ENCODE measurements at regions not wholly inside any gene's neighbourhood (a gene's known extent, or its start where the extent isn't known, plus 50 kb on each side); places are given as distances from the start of the nearest gene placed in this dataset.
A peak's percentile ranks its signal among the peaks of the same experiment; 100 is the strongest.
"Not testable (repeated sequence)": the region's sequence is repeated elsewhere in the genome, so short reads cannot be mapped to it uniquely, and the experiment has no call there.

GRCh38 chr7:69431626-69432025 lies 166.6 kb upstream of the AUTS2 start:
- no peak for TF ChIP-seq CTCF (IDR thresholded peaks at IDR 0.05)
- Histone ChIP-seq H3K36me3 (no peaks in the 10 kb centered on the region), H3K4me1 (peaks cover 6 to 13% of the 10 kb centered on the region in 2 donors), H3K9me3 (no peaks in the 10 kb centered on the region), H3K4me3 (no peak overlapping the region), H3K27ac (no peak overlapping the region), H3K27me3 (peaks cover 0 to 12% of the 10 kb centered on the region in 2 donors)
- ATAC-seq (no peak), DNase-seq (no peak)
- intact Hi-C loops (cut with DNase I) = no loop called here

GRCh38 chr7:69432276-69432675 lies 166.0 kb upstream of the AUTS2 start:
- Histone ChIP-seq H3K27me3 (peaks cover 0 to 12% of the 10 kb centered on the region in 2 donors), H3K4me1 (peaks cover 6 to 13% of the 10 kb centered on the region in 2 donors)
- DNase-seq; H3K27ac ChIP-seq; H3K4me3 ChIP-seq; ATAC-seq; H3K9me3 ChIP-seq; H3K36me3 ChIP-seq; intact Hi-C loops (cut with DNase I): not testable (repeated sequence)

- intact Hi-C loops (cut with DNase I) = no loop called here
- no peaks in the 10 kb centered on the region for H3K9me3 ChIP-seq
- no peak overlapping the region for H3K4me3 ChIP-seq
These were observed 165.2 kb upstream of the AUTS2 start for GRCh38 chr7:69433081-69433480.

GRCh38 chr7:69434398-69434815 lies 163.9 kb upstream of the AUTS2 start:
- intact Hi-C loops (cut with DNase I) = no loop called here
- H3K27me3 ChIP-seq = peaks cover 0 to 12% of the 10 kb centered on the region in 2 donors
- H3K27ac ChIP-seq = no peak overlapping the region
- ATAC-seq (no peak), DNase-seq (no peak)
- H3K36me3 ChIP-seq = no peaks in the 10 kb centered on the region
- no peak for TF ChIP-seq CTCF (IDR thresholded peaks at IDR 0.05)
- peaks cover 6 to 13% of the 10 kb centered on the region in 2 donors for H3K4me1 ChIP-seq
- H3K9me3 ChIP-seq = no peaks in the 10 kb centered on the region
- no peak overlapping the region for H3K4me3 ChIP-seq

More at GRCh38 chr7:69433081-69433480, 165.2 kb upstream of the AUTS2 start:
- no peak overlapping the region for H3K27ac ChIP-seq
- DNase-seq (no peak), ATAC-seq (no peak)
- H3K36me3 ChIP-seq = no peaks in the 10 kb centered on the region
- TF ChIP-seq CTCF (IDR thresholded peaks at IDR 0.05) = no peak
- peaks cover 0 to 12% of the 10 kb centered on the region in 2 donors for H3K27me3 ChIP-seq
- H3K4me1 ChIP-seq = peaks cover 6 to 13% of the 10 kb centered on the region in 2 donors

- no peak for TF ChIP-seq CTCF (IDR thresholded peaks at IDR 0.05)
- intact Hi-C loops (cut with DNase I) = no loop called here
- no peak overlapping the region for H3K4me3 ChIP-seq
- peaks cover 0 to 2% of the 10 kb centered on the region in 2 donors for H3K27me3 ChIP-seq
- H3K4me1 ChIP-seq = peaks cover 0 to 7% of the 10 kb centered on the region in 2 donors
- no peaks in the 10 kb centered on the region for H3K36me3 ChIP-seq
- DNase-seq (no peak), ATAC-seq (no peak)
- no peak overlapping the region for H3K27ac ChIP-seq
- H3K9me3 ChIP-seq = no peaks in the 10 kb centered on the region
These were observed 162.6 kb upstream of the AUTS2 start for GRCh38 chr7:69435711-69436110.

GRCh38 chr7:69436946-69437345 lies 161.3 kb upstream of the AUTS2 start:
- DNase-seq = peak in 1 of 4 donors; percentile 38
- H3K9me3 ChIP-seq = no peaks in the 10 kb centered on the region
- intact Hi-C loops (cut with DNase I) = no loop called here
- no peak overlapping the region for H3K27ac ChIP-seq
- H3K27me3 ChIP-seq = no peaks in the 10 kb centered on the region
- no peaks in the 10 kb centered on the region for H3K4me1 ChIP-seq
- H3K36me3 ChIP-seq = no peaks in the 10 kb centered on the region
- H3K4me3 ChIP-seq = no peak overlapping the region
- no peak for TF ChIP-seq CTCF (IDR thresholded peaks at IDR 0.05)
- peak; percentile 83 for ATAC-seq
